RWPE2 (cell line): ENCODE measurements at regions not wholly inside any gene's neighbourhood (a gene's known extent, or its start where the extent isn't known, plus 50 kb on each side); places are given as distances from the start of the nearest gene placed in this dataset.
A peak's percentile ranks its signal among the peaks of the same experiment; 100 is the strongest.

Experiments
- ATAC-seq: fragments of 200-7000 bp; cut with Tn5 transposase; 3 replicates; pipeline ENCODE4 v1.9.1; 2021; ENCODE audit warnings: low read depth
- DNase-seq: peaks from one replicate; pipeline ENCODE4 v3.0.0-alpha.2; 2020; ENCODE audit warnings: low spot score
- H3K27ac ChIP-seq: fragments of 450-650 bp; 2 replicates; pipeline ENCODE4 v1.5.1; 2017; ENCODE audit warnings: mild to moderate bottlenecking; ENCODE audit not compliant: poor library complexity, severe bottlenecking
- H3K27me3 ChIP-seq: fragments of 250-450 bp; sonication (Bioruptor Pico); 2 replicates; pipeline ENCODE4 v1.5.1; 2021; ENCODE audit warnings: mild to moderate bottlenecking, moderate library complexity; ENCODE audit not compliant: insufficient read depth, poor library complexity, severe bottlenecking
- H3K36me3 ChIP-seq: fragments of 250-450 bp; sonication (Bioruptor Pico); 2 replicates; pipeline ENCODE4 v1.5.1; 2020; ENCODE audit warnings: low read depth, mild to moderate bottlenecking, moderate library complexity
- H3K4me1 ChIP-seq: fragments of 250-450 bp; sonication (Bioruptor Pico); 2 replicates; pipeline ENCODE4 v1.5.1; 2021; ENCODE audit warnings: mild to moderate bottlenecking, moderate library complexity; ENCODE audit not compliant: insufficient read depth, poor library complexity, severe bottlenecking
- H3K4me3 ChIP-seq: fragments of 250-450 bp; sonication (Bioruptor Pico); 2 replicates; pipeline ENCODE4 v1.5.1; 2021; ENCODE audit warnings: mild to moderate bottlenecking, moderate library complexity; ENCODE audit not compliant: severe bottlenecking
- H3K9me3 ChIP-seq: fragments of 250-450 bp; sonication (Bioruptor Pico); 2 replicates; pipeline ENCODE4 v1.5.1; 2021; ENCODE audit warnings: mild to moderate bottlenecking, moderate library complexity; ENCODE audit not compliant: severe bottlenecking
- CTCF ChIP-seq: fragments of 450-650 bp; IDR thresholded peaks from one replicate; pipeline ENCODE4 v1.5.1; 2017; ENCODE audit warnings: mild to moderate bottlenecking, moderate library complexity; ENCODE audit not compliant: poor library complexity, severe bottlenecking

- Histone ChIP-seq H3K27me3 (no peaks in the 10 kb centered on the region), H3K4me3 (no peak overlapping the region), H3K4me1 (no peaks in the 10 kb centered on the region), H3K36me3 (no peaks in the 10 kb centered on the region), H3K27ac (no peak overlapping the region), H3K9me3 (no peaks in the 10 kb centered on the region)
- DNase-seq (no peak), ATAC-seq (no peak)
- no peak for TF ChIP-seq CTCF
Observed at GRCh38 chr12:17527021-17527420, 563.0 kb downstream of the RERGL start.

- Histone ChIP-seq H3K27me3 (no peaks in the 10 kb centered on the region), H3K27ac (no peak overlapping the region), H3K9me3 (no peaks in the 10 kb centered on the region), H3K4me3 (no peak overlapping the region), H3K36me3 (no peaks in the 10 kb centered on the region), H3K4me1 (no peaks in the 10 kb centered on the region)
- no peak for ATAC-seq
- TF ChIP-seq CTCF = peak; percentile 16
- no peak for DNase-seq
Observed at GRCh38 chr12:17511369-17511768, 578.6 kb downstream of the RERGL start.

GRCh38 chr12:17507336-17507735, 582.7 kb downstream of the RERGL start:
- no peak overlapping the region for H3K4me3 ChIP-seq

GRCh38 chr12:17503742-17504141, 586.3 kb downstream of the RERGL start:
- Histone ChIP-seq H3K4me3 (no peak overlapping the region), H3K27ac (no peak overlapping the region), H3K9me3 (no peaks in the 10 kb centered on the region), H3K27me3 (no peaks in the 10 kb centered on the region), H3K4me1 (no peaks in the 10 kb centered on the region), H3K36me3 (no peaks in the 10 kb centered on the region)
- no peak for DNase-seq
- TF ChIP-seq CTCF = no peak
- ATAC-seq = no peak

More at GRCh38 chr12:17507336-17507735, 582.7 kb downstream of the RERGL start:
- H3K36me3 ChIP-seq = no peaks in the 10 kb centered on the region
- no peak overlapping the region for H3K27ac ChIP-seq
- no peaks in the 10 kb centered on the region for H3K9me3 ChIP-seq
- no peaks in the 10 kb centered on the region for H3K27me3 ChIP-seq
- TF ChIP-seq CTCF = no peak
- H3K4me1 ChIP-seq = no peaks in the 10 kb centered on the region
- ATAC-seq = no peak
- DNase-seq = no peak

- H3K36me3 ChIP-seq = no peaks in the 10 kb centered on the region
- no peaks in the 10 kb centered on the region for H3K9me3 ChIP-seq
- H3K4me3 ChIP-seq = no peak overlapping the region
- DNase-seq (no peak), ATAC-seq (no peak)
- no peak overlapping the region for H3K27ac ChIP-seq
- no peak for TF ChIP-seq CTCF
- no peaks in the 10 kb centered on the region for H3K27me3 ChIP-seq
- H3K4me1 ChIP-seq = no peaks in the 10 kb centered on the region
Observed at GRCh38 chr12:17489452-17489851, 600.5 kb downstream of the RERGL start.
